PC-3 (cell line): ENCODE measurements at regions not wholly inside any gene's neighbourhood (a gene's known extent, or its start where the extent isn't known, plus 50 kb on each side); places are given as distances from the start of the nearest gene placed in this dataset.

Experiments
- ATAC-seq: fragments of 200-7000 bp; cut with Tn5 transposase; 2 replicates; pipeline ENCODE4 v1.9.1; 2020; ENCODE audit warnings: mild to moderate bottlenecking, moderate library complexity
- BruUV-seq: library from RNA; stranded (reverse); fragments of 400-500 nt; replicated peaks from 2 replicates; lab custom pipeline; 2021; lab: Mats Ljungman, UMichigan
- CTCF ChIA-PET: fragments of 300-600 bp; sonication (Branson Sonifier 250); formaldehyde crosslinking; loops from one replicate; lab custom pipeline; 2022; ENCODE audit warnings: antibody characterized with exemption; lab: Charles Lee
- POLR2A ChIA-PET: fragments of 300-600 bp; sonication (Branson Sonifier 250); formaldehyde crosslinking; loops from one replicate; lab custom pipeline; 2022; ENCODE audit warnings: antibody characterized with exemption; ENCODE audit not compliant: unreplicated experiment; lab: Charles Lee
- DNase-seq: peaks from one replicate; pipeline ENCODE4 v3.0.0-alpha.2; 2015
- H2AFZ ChIP-seq: fragments of 300-600 bp; sonication (generic); 2 replicates; pipeline ENCODE4 v1.6.0; 2016; ENCODE audit warnings: antibody characterized with exemption, low read length
- H3F3A ChIP-seq: fragments of 300-600 bp; sonication (generic); one replicate; pipeline ENCODE4 v1.6.0; 2017; ENCODE audit warnings: antibody characterized with exemption, low read length, control low read depth, mild to moderate bottlenecking; ENCODE audit not compliant: unreplicated experiment
- H3K27ac ChIP-seq: fragments of 300-600 bp; sonication (generic); 2 replicates; pipeline ENCODE4 v1.5.1; 2016; ENCODE audit warnings: mild to moderate bottlenecking, low read length
- H3K27me3 ChIP-seq: fragments of 300-600 bp; sonication (generic); 2 replicates; pipeline ENCODE4 v1.6.1; 2016; ENCODE audit warnings: low read length, mixed read lengths
- H3K36me3 ChIP-seq: fragments of 300-600 bp; sonication (generic); 2 replicates; pipeline ENCODE4 v1.6.1; 2016; ENCODE audit warnings: low read depth, mixed run types, low read length, mixed read lengths
- H3K4me1 ChIP-seq: fragments of 300-600 bp; sonication (generic); 2 replicates; pipeline ENCODE4 v1.5.1; 2016; ENCODE audit warnings: low read length; ENCODE audit not compliant: insufficient read depth
- H3K4me2 ChIP-seq: fragments of 300-600 bp; sonication (generic); 2 replicates; pipeline ENCODE4 v1.6.0; 2016; ENCODE audit warnings: low read length
- H3K4me3 ChIP-seq: fragments of 300-600 bp; sonication (generic); 2 replicates; pipeline ENCODE4 v1.5.1; 2016; ENCODE audit warnings: mild to moderate bottlenecking, low read length, mixed read lengths
- H3K79me2 ChIP-seq: fragments of 300-600 bp; sonication (generic); 2 replicates; pipeline ENCODE4 v1.6.1; 2017; ENCODE audit warnings: low read length, mixed read lengths
- H3K9ac ChIP-seq: fragments of 300-600 bp; sonication (generic); 2 replicates; pipeline ENCODE4 v1.6.0; 2016; ENCODE audit warnings: mild to moderate bottlenecking, low read length
- H3K9me2 ChIP-seq: fragments of 300-600 bp; sonication (generic); replicated peaks from 2 replicates; pipeline ENCODE4 v1.6.1; 2016; ENCODE audit warnings: mixed run types, low read length, mixed read lengths
- H3K9me3 ChIP-seq: fragments of 300-600 bp; sonication (generic); 2 replicates; pipeline ENCODE4 v1.6.1; 2016; ENCODE audit warnings: low read length, mixed read lengths
- H4K20me1 ChIP-seq: fragments of 300-600 bp; sonication (generic); 2 replicates; pipeline ENCODE4 v1.6.1; 2016; ENCODE audit warnings: low read length, mixed read lengths
- EZH2 ChIP-seq: fragments of 300-600 bp; sonication (generic); IDR thresholded peaks from one replicate; pipeline ENCODE4 v1.6.1; 2017; ENCODE audit warnings: antibody characterized with exemption, mild to moderate bottlenecking, low read length; ENCODE audit not compliant: unreplicated experiment
- EZH2phosphoT487 ChIP-seq: fragments of 300-600 bp; sonication (generic); IDR thresholded peaks from 2 replicates; pipeline ENCODE4 v1.6.1; 2018; ENCODE audit warnings: mild to moderate bottlenecking, antibody characterized with exemption, low read length, borderline replicate concordance
- intact Hi-C: fragments of 100-400 bp; cut with micrococcal nuclease; formaldehyde crosslinking; loops from 2 replicates; pipeline ENCODE4 v1.9.0; 2023
- TF ChIP-seq, protein P1 (sequence below): fragments of 300-600 bp; sonication (generic); conservative IDR thresholded peaks from 2 replicates; pipeline ENCODE4 v1.5.1; 2017; ENCODE audit warnings: antibody characterized with exemption, low read depth, mild to moderate bottlenecking, low read length

DNA sequence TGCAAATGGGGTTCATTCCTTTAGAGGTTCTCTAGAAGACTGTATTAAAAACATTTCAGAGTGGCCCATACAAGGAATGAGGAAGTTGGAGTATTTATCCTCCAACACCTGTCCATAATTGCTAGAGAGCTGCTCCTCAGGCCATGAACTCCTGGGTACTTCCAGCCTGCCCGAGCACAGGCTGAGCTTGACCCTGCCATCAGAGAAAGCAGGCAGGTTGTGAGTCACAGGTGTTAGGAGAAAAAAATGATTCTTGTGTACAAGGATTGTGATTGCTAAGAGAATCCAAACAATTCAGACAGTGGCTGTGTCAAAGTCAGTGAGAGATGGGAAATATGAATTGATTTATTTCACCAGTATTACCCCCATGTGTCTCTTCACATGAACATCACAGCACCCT, 156.8 kb upstream of the GADL1 start:
- ATAC-seq (no peak), DNase-seq (no peak)
- POLR2A ChIA-PET, result interaction anchor here (0.7 kb wide), 1 partner anchor 404 kb away, joined by 5 read pairs; no protein-coding TSS in a partner anchor
- Histone ChIP-seq H3K9me2 (no peaks in the 10 kb centered on the region), H3K27me3 (no peaks in the 10 kb centered on the region), H3K4me3 (no peak overlapping the region), H3K4me2 (no peak overlapping the region), H4K20me1 (no peaks in the 10 kb centered on the region), H3K9ac (no peak overlapping the region), H3K4me1 (peaks cover 26% of the 10 kb centered on the region), H2AFZ (no peak overlapping the region), H3K27ac (no peak overlapping the region), H3K36me3 (no peaks in the 10 kb centered on the region), H3K79me2 (no peaks in the 10 kb centered on the region), H3K9me3 (no peaks in the 10 kb centered on the region), H3F3A (no peaks in the 10 kb centered on the region)
- intact Hi-C loops, result no loop called here
- BruUV-seq, result no TSS peak
- CTCF ChIA-PET, result no interaction called here
- TF ChIP-seq EZH2phosphoT487 (no peak), EZH2 (no peak)
- TF ChIP-seq, protein P1, sequence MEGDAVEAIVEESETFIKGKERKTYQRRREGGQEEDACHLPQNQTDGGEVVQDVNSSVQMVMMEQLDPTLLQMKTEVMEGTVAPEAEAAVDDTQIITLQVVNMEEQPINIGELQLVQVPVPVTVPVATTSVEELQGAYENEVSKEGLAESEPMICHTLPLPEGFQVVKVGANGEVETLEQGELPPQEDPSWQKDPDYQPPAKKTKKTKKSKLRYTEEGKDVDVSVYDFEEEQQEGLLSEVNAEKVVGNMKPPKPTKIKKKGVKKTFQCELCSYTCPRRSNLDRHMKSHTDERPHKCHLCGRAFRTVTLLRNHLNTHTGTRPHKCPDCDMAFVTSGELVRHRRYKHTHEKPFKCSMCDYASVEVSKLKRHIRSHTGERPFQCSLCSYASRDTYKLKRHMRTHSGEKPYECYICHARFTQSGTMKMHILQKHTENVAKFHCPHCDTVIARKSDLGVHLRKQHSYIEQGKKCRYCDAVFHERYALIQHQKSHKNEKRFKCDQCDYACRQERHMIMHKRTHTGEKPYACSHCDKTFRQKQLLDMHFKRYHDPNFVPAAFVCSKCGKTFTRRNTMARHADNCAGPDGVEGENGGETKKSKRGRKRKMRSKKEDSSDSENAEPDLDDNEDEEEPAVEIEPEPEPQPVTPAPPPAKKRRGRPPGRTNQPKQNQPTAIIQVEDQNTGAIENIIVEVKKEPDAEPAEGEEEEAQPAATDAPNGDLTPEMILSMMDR, result no peak

DNA sequence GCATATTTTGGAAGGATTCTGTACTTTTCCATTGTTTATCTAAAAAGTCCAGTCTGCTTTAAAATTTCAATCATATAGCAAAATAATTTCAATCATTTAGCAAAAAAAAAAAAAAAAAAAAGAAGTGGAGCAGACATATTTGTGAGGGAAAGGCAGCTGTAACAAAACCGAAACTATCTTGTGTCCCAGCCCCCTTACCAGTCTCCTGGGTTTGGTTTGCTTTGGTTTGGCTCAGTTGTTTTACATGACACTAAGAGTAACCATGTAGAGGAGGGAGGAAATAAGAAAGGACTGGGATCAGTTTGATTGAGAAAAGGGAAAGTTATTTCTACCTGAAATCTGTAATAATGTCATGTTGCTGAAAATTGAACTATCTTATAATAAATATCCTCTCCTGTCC, 158.8 kb upstream of the GADL1 start:
- ATAC-seq (no peak), DNase-seq (no peak)
- Histone ChIP-seq H3K4me1 (peaks cover 13% of the 10 kb centered on the region), H3K4me3 (no peak overlapping the region), H3K9me3 (no peaks in the 10 kb centered on the region), H3K4me2 (no peak overlapping the region), H3K79me2 (no peaks in the 10 kb centered on the region), H3F3A (no peaks in the 10 kb centered on the region), H3K9me2 (no peaks in the 10 kb centered on the region), H3K36me3 (no peaks in the 10 kb centered on the region), H3K27me3 (no peaks in the 10 kb centered on the region), H3K9ac (no peak overlapping the region), H3K27ac (no peak overlapping the region), H2AFZ (no peak overlapping the region), H4K20me1 (no peaks in the 10 kb centered on the region)
- CTCF ChIA-PET, result no interaction called here
- BruUV-seq, result no TSS peak
- intact Hi-C loops, result no loop called here
- TF ChIP-seq, protein P1, result no peak
- TF ChIP-seq EZH2phosphoT487 (no peak), EZH2 (no peak)
- POLR2A ChIA-PET, result no interaction called here

DNA sequence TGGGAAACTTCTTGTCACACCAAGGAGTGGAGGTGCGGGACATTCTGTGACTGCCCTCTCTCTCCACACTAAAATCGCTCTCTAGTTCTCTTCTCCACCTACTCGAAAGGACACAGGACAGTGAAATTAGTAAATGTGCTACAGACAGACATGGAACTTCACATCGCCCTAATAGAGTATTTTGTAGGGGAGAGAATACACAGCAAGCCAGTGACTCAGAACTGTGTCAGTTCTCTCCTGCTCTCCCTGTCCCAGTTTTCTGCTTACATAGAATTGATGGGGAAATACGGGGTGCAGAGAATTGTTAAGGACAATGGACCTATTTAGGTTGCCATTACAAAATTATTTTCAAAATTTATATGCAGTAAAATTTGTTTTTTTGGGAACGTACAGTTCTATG, 159.6 kb upstream of the GADL1 start:
- TF ChIP-seq, protein P1, result no peak
- TF ChIP-seq EZH2, result no peak
- no peak for TF ChIP-seq EZH2phosphoT487
- no peak overlapping the region for H2AFZ ChIP-seq
- H3K36me3 ChIP-seq, result no peaks in the 10 kb centered on the region
- H4K20me1 ChIP-seq, result no peaks in the 10 kb centered on the region
- no peaks in the 10 kb centered on the region for H3K79me2 ChIP-seq
- H3K27ac ChIP-seq, result no peak overlapping the region
- no peaks in the 10 kb centered on the region for H3K9me2 ChIP-seq
- no peaks in the 10 kb centered on the region for H3K27me3 ChIP-seq
- no TSS peak for BruUV-seq
- intact Hi-C loops, result no loop called here
- H3K4me1 ChIP-seq, result peaks cover 7% of the 10 kb centered on the region; the same call in 1 of the 2 replicates
- DNase-seq (peak; percentile 16), ATAC-seq (peak; percentile 96)
- ChIA-PET POLR2A (no interaction called here), CTCF (no interaction called here)
- H3K9me3 ChIP-seq, result no peaks in the 10 kb centered on the region
- no peaks in the 10 kb centered on the region for H3F3A ChIP-seq
- no peak overlapping the region for H3K9ac ChIP-seq
- H3K4me3 ChIP-seq, result no peak overlapping the region
- H3K4me2 ChIP-seq, result no peak overlapping the region
